ENCODE measurements at regions not wholly inside any gene's neighbourhood (a gene's known extent, or its start where the extent isn't known, plus 50 kb on each side); places are given as distances from the start of the nearest gene placed in this dataset.

DNA sequence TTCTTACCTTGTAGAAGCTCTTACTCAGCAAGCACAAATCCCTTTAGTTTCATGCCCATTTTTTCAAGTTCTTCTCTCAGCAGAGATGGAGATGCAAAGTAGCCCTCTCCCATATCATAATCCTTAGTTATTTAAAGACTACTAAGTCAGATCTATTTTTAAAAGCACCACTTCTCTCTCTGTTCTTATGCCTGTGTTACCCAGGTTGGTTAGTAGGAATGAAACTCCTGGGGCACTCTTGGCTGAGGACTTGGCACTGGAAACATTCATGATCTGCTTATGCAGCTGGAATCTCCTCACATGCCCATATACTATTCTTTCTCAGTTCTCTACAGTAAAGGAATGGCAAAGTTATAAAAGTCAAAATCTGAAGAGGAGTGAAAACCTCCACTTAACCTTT lies 51.9 kb upstream of the PPP2R5A start:
- in situ Hi-C loops (cut with HindIII; ENCODE audit: low sequenced_read_pairs), result no loop called here
- no peak for TF ChIP-seq CTCF (IDR thresholded peaks at IDR 0.05; ENCODE audit: low read depth, low read length)
- DNase-seq (ENCODE audit: low read depth, low spot score), result no peak
- H3K4me3 ChIP-seq (ENCODE audit: low read depth, low read length), result no peak overlapping the region

GRCh38 chr1:212234431-212235395 lies 50.5 kb upstream of the PPP2R5A start:
- no peak for TF ChIP-seq CTCF (IDR thresholded peaks at IDR 0.05; ENCODE audit: low read depth, low read length)
- in situ Hi-C loops (cut with HindIII; ENCODE audit: low sequenced_read_pairs), result no loop called here
- peak; percentile 95 for DNase-seq (ENCODE audit: low read depth, low spot score)
- H3K4me3 ChIP-seq (ENCODE audit: low read depth, low read length), result no peak overlapping the region

Measured in astrocyte of the spinal cord (primary cell).